ENCODE measurements at regions not wholly inside any gene's neighbourhood (a gene's known extent, or its start where the extent isn't known, plus 50 kb on each side); places are given as distances from the start of the nearest gene placed in this dataset.

DNA sequence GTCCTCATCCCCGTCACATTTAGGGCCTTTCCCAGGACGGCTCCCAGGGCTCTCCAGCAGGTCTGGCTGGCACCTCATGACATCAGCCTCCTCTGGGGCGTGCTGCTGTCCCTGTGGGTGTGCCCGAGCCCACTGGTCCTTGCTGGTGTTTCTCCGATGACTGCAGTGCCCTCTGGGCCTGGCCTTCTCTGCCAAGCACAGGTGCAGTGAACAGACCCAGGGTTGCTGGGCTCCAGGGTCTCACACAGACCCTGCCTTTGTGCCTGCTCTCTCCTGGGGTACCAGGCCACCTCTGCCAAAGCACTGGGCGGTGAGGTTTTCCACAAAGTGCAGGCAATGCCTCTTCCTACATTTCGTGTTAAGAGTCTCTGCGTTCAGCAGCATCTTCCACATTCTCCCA is 246.1 kb downstream of the ACKR3 start:
- no peak overlapping the region for H3K27ac ChIP-seq (ENCODE audit: low read depth in 2 of 2, low read length in 1 of 2)
- no peaks in the 10 kb centered on the region for H3K27me3 ChIP-seq (ENCODE audit: insufficient read depth)
- DNase-seq = no peak
- no peak for TF ChIP-seq EP300 (IDR thresholded peaks at IDR 0.05; ENCODE audit: borderline replicate concordance in 1 of 2, low read depth in 1 of 2, low read length in 1 of 2)
- no peak for TF ChIP-seq NRF1 (IDR thresholded peaks at IDR 0.05; ENCODE audit: low read depth, low read length)
- TF ChIP-seq, protein P1, sequence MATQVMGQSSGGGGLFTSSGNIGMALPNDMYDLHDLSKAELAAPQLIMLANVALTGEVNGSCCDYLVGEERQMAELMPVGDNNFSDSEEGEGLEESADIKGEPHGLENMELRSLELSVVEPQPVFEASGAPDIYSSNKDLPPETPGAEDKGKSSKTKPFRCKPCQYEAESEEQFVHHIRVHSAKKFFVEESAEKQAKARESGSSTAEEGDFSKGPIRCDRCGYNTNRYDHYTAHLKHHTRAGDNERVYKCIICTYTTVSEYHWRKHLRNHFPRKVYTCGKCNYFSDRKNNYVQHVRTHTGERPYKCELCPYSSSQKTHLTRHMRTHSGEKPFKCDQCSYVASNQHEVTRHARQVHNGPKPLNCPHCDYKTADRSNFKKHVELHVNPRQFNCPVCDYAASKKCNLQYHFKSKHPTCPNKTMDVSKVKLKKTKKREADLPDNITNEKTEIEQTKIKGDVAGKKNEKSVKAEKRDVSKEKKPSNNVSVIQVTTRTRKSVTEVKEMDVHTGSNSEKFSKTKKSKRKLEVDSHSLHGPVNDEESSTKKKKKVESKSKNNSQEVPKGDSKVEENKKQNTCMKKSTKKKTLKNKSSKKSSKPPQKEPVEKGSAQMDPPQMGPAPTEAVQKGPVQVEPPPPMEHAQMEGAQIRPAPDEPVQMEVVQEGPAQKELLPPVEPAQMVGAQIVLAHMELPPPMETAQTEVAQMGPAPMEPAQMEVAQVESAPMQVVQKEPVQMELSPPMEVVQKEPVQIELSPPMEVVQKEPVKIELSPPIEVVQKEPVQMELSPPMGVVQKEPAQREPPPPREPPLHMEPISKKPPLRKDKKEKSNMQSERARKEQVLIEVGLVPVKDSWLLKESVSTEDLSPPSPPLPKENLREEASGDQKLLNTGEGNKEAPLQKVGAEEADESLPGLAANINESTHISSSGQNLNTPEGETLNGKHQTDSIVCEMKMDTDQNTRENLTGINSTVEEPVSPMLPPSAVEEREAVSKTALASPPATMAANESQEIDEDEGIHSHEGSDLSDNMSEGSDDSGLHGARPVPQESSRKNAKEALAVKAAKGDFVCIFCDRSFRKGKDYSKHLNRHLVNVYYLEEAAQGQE (IDR thresholded peaks at IDR 0.05; ENCODE audit: low read depth, low read length) = no peak
- no peak for TF ChIP-seq RAD21 (IDR thresholded peaks at IDR 0.05; ENCODE audit: low read length)
- TF ChIP-seq EZH2phosphoT487 (IDR thresholded peaks at IDR 0.05; ENCODE audit: borderline replicate concordance, low read depth) = no peak
- no peak for TF ChIP-seq RCOR1 (IDR thresholded peaks at IDR 0.05; ENCODE audit: low read length)
- TF ChIP-seq YY1 (IDR thresholded peaks at IDR 0.05; ENCODE audit: low read depth) = no peak
- TF ChIP-seq POLR2AphosphoS5 (IDR thresholded peaks at IDR 0.05; ENCODE audit: low read depth, low read length) = no peak
- no peak for TF ChIP-seq ELF1 (IDR thresholded peaks at IDR 0.05)
- TF ChIP-seq FOXM1 (IDR thresholded peaks at IDR 0.05; ENCODE audit: low read depth) = no peak
- no peak for TF ChIP-seq RXRA (IDR thresholded peaks at IDR 0.05; ENCODE audit: borderline replicate concordance, low read depth)
- TF ChIP-seq, protein P2, sequence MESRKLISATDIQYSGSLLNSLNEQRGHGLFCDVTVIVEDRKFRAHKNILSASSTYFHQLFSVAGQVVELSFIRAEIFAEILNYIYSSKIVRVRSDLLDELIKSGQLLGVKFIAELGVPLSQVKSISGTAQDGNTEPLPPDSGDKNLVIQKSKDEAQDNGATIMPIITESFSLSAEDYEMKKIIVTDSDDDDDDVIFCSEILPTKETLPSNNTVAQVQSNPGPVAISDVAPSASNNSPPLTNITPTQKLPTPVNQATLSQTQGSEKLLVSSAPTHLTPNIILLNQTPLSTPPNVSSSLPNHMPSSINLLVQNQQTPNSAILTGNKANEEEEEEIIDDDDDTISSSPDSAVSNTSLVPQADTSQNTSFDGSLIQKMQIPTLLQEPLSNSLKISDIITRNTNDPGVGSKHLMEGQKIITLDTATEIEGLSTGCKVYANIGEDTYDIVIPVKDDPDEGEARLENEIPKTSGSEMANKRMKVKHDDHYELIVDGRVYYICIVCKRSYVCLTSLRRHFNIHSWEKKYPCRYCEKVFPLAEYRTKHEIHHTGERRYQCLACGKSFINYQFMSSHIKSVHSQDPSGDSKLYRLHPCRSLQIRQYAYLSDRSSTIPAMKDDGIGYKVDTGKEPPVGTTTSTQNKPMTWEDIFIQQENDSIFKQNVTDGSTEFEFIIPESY (IDR thresholded peaks at IDR 0.05; ENCODE audit: borderline replicate concordance, low read depth) = no peak
- TF ChIP-seq, protein P3, sequence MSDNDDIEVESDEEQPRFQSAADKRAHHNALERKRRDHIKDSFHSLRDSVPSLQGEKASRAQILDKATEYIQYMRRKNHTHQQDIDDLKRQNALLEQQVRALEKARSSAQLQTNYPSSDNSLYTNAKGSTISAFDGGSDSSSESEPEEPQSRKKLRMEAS (IDR thresholded peaks at IDR 0.05; ENCODE audit: low read depth) = no peak
- TF ChIP-seq FOSL2 (IDR thresholded peaks at IDR 0.05; ENCODE audit: borderline replicate concordance, low read depth) = no peak
- no peaks in the 10 kb centered on the region for H3K4me1 ChIP-seq (ENCODE audit: control insufficient read depth in 1 of 2, insufficient read depth in 2 of 2, low read depth in 1 of 2, low read length in 1 of 2)
- H3F3A ChIP-seq (replicated peaks; ENCODE audit: insufficient read depth) = no peaks in the 10 kb centered on the region
- no peak overlapping the region for H2AFZ ChIP-seq (ENCODE audit: low read depth)
- WGBS (ENCODE audit: low lambda C conversion rate) = 28% methylated on average over 6 of the region's 8 CpGs
- no peaks in the 10 kb centered on the region for H3K9me3 ChIP-seq
- ChIA-PET CTCF (no interaction called here), POLR2A (no interaction called here)
- no peak overlapping the region for H3K4me2 ChIP-seq
- no peaks in the 10 kb centered on the region for H3K79me2 ChIP-seq (ENCODE audit: insufficient read depth)
- H4K20me1 ChIP-seq (ENCODE audit: insufficient read depth) = no peaks in the 10 kb centered on the region
- H3K4me3 ChIP-seq (ENCODE audit: low read depth in 2 of 2, low read length in 1 of 2) = no peak overlapping the region
- no peaks in the 10 kb centered on the region for H3K9me2 ChIP-seq
- H3K36me3 ChIP-seq (replicated peaks in 1 of 2; ENCODE audit: control insufficient read depth in 1 of 2, insufficient read depth in 2 of 2, low read length in 1 of 2) = no peaks in the 10 kb centered on the region
- no peak overlapping the region for H3K9ac ChIP-seq
